ENCODE measurements at regions not wholly inside any gene's neighbourhood (a gene's known extent, or its start where the extent isn't known, plus 50 kb on each side); places are given as distances from the start of the nearest gene placed in this dataset.

GRCh38 chr1:219746141-219746540 is 133.2 kb upstream of the ZC3H11B start (continued):
- TF ChIP-seq, protein P1, sequence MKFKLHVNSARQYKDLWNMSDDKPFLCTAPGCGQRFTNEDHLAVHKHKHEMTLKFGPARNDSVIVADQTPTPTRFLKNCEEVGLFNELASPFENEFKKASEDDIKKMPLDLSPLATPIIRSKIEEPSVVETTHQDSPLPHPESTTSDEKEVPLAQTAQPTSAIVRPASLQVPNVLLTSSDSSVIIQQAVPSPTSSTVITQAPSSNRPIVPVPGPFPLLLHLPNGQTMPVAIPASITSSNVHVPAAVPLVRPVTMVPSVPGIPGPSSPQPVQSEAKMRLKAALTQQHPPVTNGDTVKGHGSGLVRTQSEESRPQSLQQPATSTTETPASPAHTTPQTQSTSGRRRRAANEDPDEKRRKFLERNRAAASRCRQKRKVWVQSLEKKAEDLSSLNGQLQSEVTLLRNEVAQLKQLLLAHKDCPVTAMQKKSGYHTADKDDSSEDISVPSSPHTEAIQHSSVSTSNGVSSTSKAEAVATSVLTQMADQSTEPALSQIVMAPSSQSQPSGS (IDR thresholded peaks at IDR 0.05; ENCODE audit: low read length), result no peak
- TF ChIP-seq HDAC2 (IDR thresholded peaks at IDR 0.05) (no peak), CBX5 (IDR thresholded peaks at IDR 0.05; ENCODE audit: low read depth) (no peak), RCOR1 (conservative IDR thresholded peaks at IDR 0.05; ENCODE audit: low read depth, low read length) (no peak)

DNA sequence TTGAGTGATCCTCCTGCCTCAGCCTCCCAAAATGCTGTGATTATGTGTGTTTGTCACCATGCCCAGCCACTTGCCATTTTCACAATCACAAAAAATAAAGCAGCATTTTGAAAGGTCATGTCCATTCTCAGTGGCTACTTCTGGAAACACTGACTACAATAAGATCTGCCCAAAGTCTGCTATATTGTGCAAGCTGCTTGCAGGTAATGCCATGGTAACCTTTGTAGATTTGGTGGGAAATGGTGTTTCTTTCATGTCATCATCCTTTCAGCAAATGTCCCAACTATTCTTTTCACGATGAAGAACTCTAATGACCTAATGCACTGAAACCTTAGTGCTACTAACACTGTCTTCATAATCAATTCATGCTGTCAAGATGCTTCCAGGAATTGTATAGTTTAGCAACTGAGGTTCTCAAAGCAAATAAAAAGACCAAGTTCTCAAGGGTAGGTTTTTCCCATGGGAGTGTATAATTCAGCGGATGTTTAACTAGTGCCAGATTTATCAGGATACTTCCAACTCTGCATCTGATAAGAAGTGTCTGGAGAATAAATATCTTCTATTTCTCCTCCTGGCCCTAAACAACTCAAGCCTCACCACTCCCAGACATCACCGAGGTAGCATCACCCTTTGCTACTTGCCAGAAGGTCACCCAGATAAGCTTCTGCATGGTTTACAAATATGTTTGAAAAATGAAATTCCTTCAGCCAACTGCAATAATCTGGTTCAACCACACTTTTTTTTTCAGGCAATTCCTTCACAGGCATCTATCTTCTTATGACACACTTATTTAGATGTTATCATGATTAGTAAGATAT is 132.0 kb upstream of the ZC3H11B start:
- POLR2A ChIA-PET, result no interaction called here
- BruUV-seq (replicated peaks), result no TSS peak
- Histone ChIP-seq H3K27me3 (replicated peaks in 1 of 2; ENCODE audit: control insufficient read depth in 2 of 2, insufficient read depth in 2 of 2, low read length in 1 of 2) (0 out of 4 replicates have a peak, but pooled peaks cover 0 to 2% of the 10 kb centered on the region in 2 experiments), H3K9me3 (replicated peaks; ENCODE audit: control insufficient read depth, insufficient read depth, low read length) (no peaks in the 10 kb centered on the region), H3K4me2 (ENCODE audit: control insufficient read depth, insufficient read depth) (no peak overlapping the region), H3K9ac (ENCODE audit: control insufficient read depth, insufficient read depth, low read length) (no peak overlapping the region), H2AFZ (ENCODE audit: control insufficient read depth, low read depth, low read length) (no peak overlapping the region), H3K36me3 (ENCODE audit: control insufficient read depth in 2 of 2, insufficient read depth in 2 of 2, low read length in 1 of 2) (no peaks in the 10 kb centered on the region), H3K27ac (ENCODE audit: control insufficient read depth, insufficient read depth) (no peak overlapping the region), H3K79me2 (ENCODE audit: control insufficient read depth, insufficient read depth, low read length) (no peaks in the 10 kb centered on the region), H3K4me1 (ENCODE audit: control insufficient read depth, insufficient read depth, low read length) (no peaks in the 10 kb centered on the region), H3K4me3 (no peak overlapping the region), H4K20me1 (ENCODE audit: control insufficient read depth, insufficient read depth) (no peaks in the 10 kb centered on the region)
- WGBS (ENCODE audit: insufficient coverage, insufficient replicate concordance, low lambda C conversion rate, missing lambda C conversion rate), result 22% methylated on average over 3 of the region's 3 CpGs
- SMC1A ChIA-PET (ENCODE audit: uncharacterized antibody, unreplicated experiment), result no interaction called here
- in situ Hi-C loops (cut with MboI) (no loop called here), intact Hi-C loops (cut with micrococcal nuclease; ENCODE audit: unreplicated experiment) (no loop called here)
- CTCF ChIA-PET, result no interaction called here
- RAD21 ChIA-PET (ENCODE audit: unreplicated experiment), result no interaction called here
- FAIRE-seq (no peak), DNase-seq (ENCODE audit: low read depth, low spot score) (no peak), ATAC-seq (no peak)
- no peak for TF ChIP-seq MYB (IDR thresholded peaks at IDR 0.05; ENCODE audit: borderline replicate concordance, low read depth, low read length)
- no peak for TF ChIP-seq SREBF2 (IDR thresholded peaks at IDR 0.05; ENCODE audit: low read length)
- no peak for TF ChIP-seq MXI1 (IDR thresholded peaks at IDR 0.05; ENCODE audit: low read depth, low read length)

Measured in GM12878 (cell line).